Mesenchymal stem cell (in vitro differentiated cells and primary cell): ENCODE measurements at regions not wholly inside any gene's neighbourhood (a gene's known extent, or its start where the extent isn't known, plus 50 kb on each side); places are given as distances from the start of the nearest gene placed in this dataset.
A peak's percentile ranks its signal among the peaks of the same experiment; 100 is the strongest.

Experiments used
- DNase-seq: peaks from one replicate; pipeline ENCODE4 v3.0.0-alpha.2; 2013
- H2AFZ ChIP-seq: one replicate; pipeline ENCODE4 v1.6.1; 2013; ENCODE audit warnings: low read depth, mild to moderate bottlenecking, control low read depth, inconsistent platforms, low read length, moderate library complexity
- H2AK5ac ChIP-seq: 2 replicates; pipeline ENCODE4 v1.6.1; 2013; ENCODE audit warnings: low read length, moderate library complexity, mild to moderate bottlenecking, inconsistent platforms; ENCODE audit not compliant: severe bottlenecking
- H2BK120ac ChIP-seq: one replicate; pipeline ENCODE4 v1.6.1; 2013; ENCODE audit warnings: low read depth, mild to moderate bottlenecking, inconsistent platforms, low read length, moderate library complexity
- H2BK12ac ChIP-seq, 2 experiments: one replicate each; pipeline ENCODE4 v1.6.1; 2013; ENCODE audit warnings: inconsistent platforms in 2 of 2, low read length in 2 of 2, mild to moderate bottlenecking in 2 of 2, moderate library complexity in 2 of 2, control low read depth in 1 of 2
- H2BK15ac ChIP-seq: one replicate; pipeline ENCODE4 v1.6.1; 2013; ENCODE audit warnings: mild to moderate bottlenecking, low read depth, inconsistent platforms; ENCODE audit not compliant: poor library complexity, severe bottlenecking
- H2BK5ac ChIP-seq: 2 replicates; pipeline ENCODE4 v1.6.1; 2013; ENCODE audit warnings: low read depth, mild to moderate bottlenecking, low read length, control low read depth, inconsistent platforms; ENCODE audit not compliant: poor library complexity, severe bottlenecking
- H3K14ac ChIP-seq, 2 experiments: one replicate each; pipeline ENCODE4 v1.6.1; 2013; ENCODE audit warnings: inconsistent platforms in 2 of 2, low read length in 2 of 2, control low read depth in 1 of 2, mild to moderate bottlenecking in 1 of 2, moderate library complexity in 1 of 2
- H3K18ac ChIP-seq, 2 experiments: one replicate each; pipeline ENCODE4 v1.6.1; 2013; ENCODE audit warnings: inconsistent platforms in 2 of 2, low read length in 2 of 2, control low read depth in 1 of 2, low read depth in 1 of 2, mild to moderate bottlenecking in 1 of 2
- H3K23ac ChIP-seq, 2 experiments: one replicate each; pipeline ENCODE4 v1.6.1; 2013; ENCODE audit warnings: inconsistent platforms in 2 of 2, low read length in 2 of 2, mild to moderate bottlenecking in 2 of 2, moderate library complexity in 2 of 2, control low read depth in 1 of 2
- H3K27ac ChIP-seq: 2 replicates; pipeline ENCODE4 v1.5.1; 2013; ENCODE audit warnings: mild to moderate bottlenecking, moderate library complexity, low read length, control low read depth, inconsistent platforms; ENCODE audit not compliant: poor library complexity, severe bottlenecking
- H3K27me3 ChIP-seq, 2 experiments: 2 replicates each; pipeline versions ENCODE4 v1.6.1 to v1.7.0; 2013; ENCODE audit warnings: low read length in 2 of 2, mild to moderate bottlenecking in 2 of 2, moderate library complexity in 2 of 2, control low read depth in 1 of 2, inconsistent platforms in 1 of 2; ENCODE audit not compliant: control insufficient read depth in 1 of 2, insufficient read depth in 1 of 2
- H3K36me3 ChIP-seq, 2 experiments: 2 replicates each; pipeline versions ENCODE4 v1.6.1 to v1.7.0; 2013; ENCODE audit warnings: low read length in 2 of 2, control low read depth in 1 of 2, inconsistent platforms in 1 of 2, low read depth in 1 of 2, mild to moderate bottlenecking in 1 of 2; ENCODE audit not compliant: insufficient read depth in 2 of 2, control insufficient read depth in 1 of 2
- H3K4ac ChIP-seq, 2 experiments: one replicate each; pipeline ENCODE4 v1.6.1; 2013; ENCODE audit warnings: inconsistent platforms in 2 of 2, low read length in 2 of 2, mild to moderate bottlenecking in 2 of 2, moderate library complexity in 2 of 2, control low read depth in 1 of 2, low read depth in 1 of 2
- H3K4me1 ChIP-seq: 2 replicates; pipeline ENCODE4 v1.6.1; 2013; ENCODE audit warnings: low read depth, low read length, control low read depth; ENCODE audit not compliant: control insufficient read depth, insufficient read depth
- H3K4me2 ChIP-seq: 2 replicates; pipeline ENCODE4 v1.6.1; 2013; ENCODE audit warnings: low read length, mild to moderate bottlenecking, inconsistent platforms; ENCODE audit not compliant: poor library complexity, severe bottlenecking
- H3K4me3 ChIP-seq, 2 experiments: 2 replicates each; pipeline versions ENCODE4 v1.5.1 to v1.7.0; 2013; ENCODE audit warnings: low read length in 2 of 2, mild to moderate bottlenecking in 2 of 2, control low read depth in 1 of 2, low read depth in 1 of 2; ENCODE audit not compliant: insufficient read depth in 1 of 2
- H3K79me1 ChIP-seq: replicated peaks from 2 replicates; pipeline ENCODE4 v1.6.1; 2013; ENCODE audit warnings: mild to moderate bottlenecking, control low read depth, low read length, inconsistent platforms; ENCODE audit not compliant: poor library complexity, severe bottlenecking
- H3K9ac ChIP-seq: 2 replicates; pipeline ENCODE4 v1.7.0; 2013; ENCODE audit warnings: mild to moderate bottlenecking, low read length, moderate library complexity
- H3K9me3 ChIP-seq: 2 replicates; pipeline ENCODE4 v1.7.0; 2013; ENCODE audit warnings: mild to moderate bottlenecking, low read length; ENCODE audit not compliant: control insufficient read depth
- H4K8ac ChIP-seq: one replicate; pipeline ENCODE4 v1.6.1; 2013; ENCODE audit warnings: inconsistent platforms, mild to moderate bottlenecking, low read length, moderate library complexity
- H4K91ac ChIP-seq: one replicate; pipeline ENCODE4 v1.6.1; 2013; ENCODE audit warnings: mild to moderate bottlenecking, low read length, inconsistent platforms
- WGBS: methylation state at CpG from one replicate; pipeline ENCODE4 v1.1.7; 2013; ENCODE audit warnings: mixed read lengths; 5-methylcytosine and 5-hydroxymethylcytosine counted together

DNA sequence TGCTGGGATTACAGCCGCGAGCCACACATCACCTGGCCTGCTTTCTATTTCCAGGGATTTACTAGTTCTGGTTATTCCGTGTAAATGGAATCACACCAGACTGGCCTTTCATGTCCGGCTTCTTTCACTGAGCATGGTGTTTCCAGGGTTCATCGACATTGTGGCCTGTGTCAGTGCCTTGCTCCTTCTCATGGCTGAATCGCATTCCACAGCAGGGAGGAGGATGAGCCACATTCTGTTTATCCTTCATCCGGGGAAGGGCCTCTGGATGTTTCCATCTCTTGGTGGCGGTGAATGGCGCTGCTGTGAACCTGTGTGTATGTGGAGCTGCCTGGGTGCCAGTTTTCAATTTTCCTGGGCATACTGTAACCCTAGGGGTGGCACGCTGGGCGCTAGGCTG is 58.7 kb upstream of the RNU6ATAC start:
- H3K23ac ChIP-seq, result no peak overlapping the region
- peak overlapping the region; percentile 61 for H4K8ac ChIP-seq
- H2BK120ac ChIP-seq, result no peak overlapping the region
- WGBS, result 79% methylated on average over 11 of the region's 11 CpGs
- H3K4me3 ChIP-seq, result no peak overlapping the region
- peak overlapping the region; percentile 1 to 63 for H3K18ac ChIP-seq
- no peaks in the 10 kb centered on the region for H3K36me3 ChIP-seq
- peak overlapping the region; percentile 72 to 73 for H2BK12ac ChIP-seq
- peaks cover 29 to 66% of the 10 kb centered on the region in 2 experiments for H3K27me3 ChIP-seq
- no peak overlapping the region for H2BK5ac ChIP-seq
- no peak overlapping the region for H3K27ac ChIP-seq
- no peak overlapping the region for H2AK5ac ChIP-seq
- H2AFZ ChIP-seq, result no peak overlapping the region
- no peak overlapping the region for H3K4me2 ChIP-seq
- no peaks in the 10 kb centered on the region for H3K79me1 ChIP-seq
- peak overlapping the region; percentile 52 for H2BK15ac ChIP-seq
- H3K9me3 ChIP-seq, result no peaks in the 10 kb centered on the region
- H3K4ac ChIP-seq, result peak overlapping the region; percentile 3 to 15
- peak overlapping the region in 1 of 2 experiments; percentile 63 for H3K14ac ChIP-seq
- H3K4me1 ChIP-seq, result peaks cover 11% of the 10 kb centered on the region
- peak overlapping the region; percentile 43 for H4K91ac ChIP-seq
- DNase-seq, result peak; percentile 46
- H3K9ac ChIP-seq, result no peak overlapping the region

DNA sequence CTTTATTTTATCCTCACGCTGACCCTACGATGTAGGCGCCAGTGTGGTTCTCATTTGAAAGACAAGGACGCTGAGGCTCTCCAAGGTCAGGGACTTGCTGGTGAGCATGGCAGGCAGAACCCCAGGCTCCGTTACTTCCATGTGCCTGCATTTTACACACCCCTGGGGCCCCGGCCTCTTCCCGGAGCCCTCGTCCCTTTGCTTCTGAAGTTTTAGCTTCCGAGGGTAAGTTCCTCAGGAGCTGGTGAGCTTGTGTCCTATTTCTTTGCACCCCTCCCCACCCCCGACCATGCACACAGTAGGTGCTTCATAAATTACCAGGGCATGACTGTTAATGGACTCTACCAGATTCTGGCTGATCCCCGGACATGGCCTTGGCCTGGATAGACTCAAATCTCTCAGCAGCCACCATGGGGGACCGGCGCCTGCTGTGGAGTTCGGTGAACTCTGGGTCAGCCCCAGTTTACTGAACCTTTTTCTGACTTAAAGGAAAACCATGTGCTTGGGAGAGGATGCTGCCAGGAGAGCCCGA is 59.3 kb upstream of the RNU6ATAC start:
- peak overlapping the region; percentile 66 for H2BK120ac ChIP-seq
- H3K36me3 ChIP-seq, result no peaks in the 10 kb centered on the region
- H3K18ac ChIP-seq, result peak overlapping the region; percentile 42 to 63
- peak overlapping the region; percentile 15 to 66 for H3K4ac ChIP-seq
- H3K4me1 ChIP-seq, result peaks cover 11% of the 10 kb centered on the region
- H2BK5ac ChIP-seq, result no peak overlapping the region
- no peak overlapping the region for H2BK15ac ChIP-seq
- DNase-seq, result no peak
- H3K9me3 ChIP-seq, result no peaks in the 10 kb centered on the region
- no peak overlapping the region for H3K4me2 ChIP-seq
- no peak overlapping the region for H4K8ac ChIP-seq
- no peak overlapping the region for H3K23ac ChIP-seq
- no peak overlapping the region for H3K14ac ChIP-seq
- H4K91ac ChIP-seq, result peak overlapping the region; percentile 52
- no peak overlapping the region for H3K9ac ChIP-seq
- WGBS, result 81% methylated on average over 14 of the region's 15 CpGs
- H3K27me3 ChIP-seq, result peaks cover 34 to 72% of the 10 kb centered on the region in 2 experiments
- H3K4me3 ChIP-seq, result no peak overlapping the region
- H2BK12ac ChIP-seq, result peak overlapping the region in 1 of 2 experiments; percentile 66
- no peak overlapping the region for H2AK5ac ChIP-seq
- no peaks in the 10 kb centered on the region for H3K79me1 ChIP-seq
- H2AFZ ChIP-seq, result no peak overlapping the region
- no peak overlapping the region for H3K27ac ChIP-seq

DNA sequence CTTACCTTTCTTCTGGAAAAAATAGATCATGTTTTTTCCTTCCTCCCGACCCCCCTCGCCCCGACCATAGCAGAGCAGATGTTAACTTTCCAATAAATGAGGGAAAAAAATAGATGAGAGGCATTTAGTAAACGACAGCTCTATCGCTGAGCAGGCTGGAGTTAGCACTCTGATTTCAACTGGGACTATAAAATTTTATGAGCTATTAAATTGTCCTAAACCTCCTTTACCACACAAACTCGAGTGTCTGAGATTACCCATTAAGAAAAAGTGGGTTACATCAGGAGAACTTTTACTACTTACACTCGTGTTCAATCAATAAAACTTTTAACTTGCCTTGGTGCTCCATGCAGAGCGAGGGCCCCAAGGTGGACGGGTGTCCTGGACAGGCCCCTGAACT is 59.8 kb upstream of the RNU6ATAC start:
- no peak overlapping the region for H3K14ac ChIP-seq
- H3K36me3 ChIP-seq, result no peaks in the 10 kb centered on the region
- H3K9me3 ChIP-seq, result no peaks in the 10 kb centered on the region
- H4K8ac ChIP-seq, result no peak overlapping the region
- DNase-seq, result no peak
- no peak overlapping the region for H3K9ac ChIP-seq
- peak overlapping the region in 1 of 2 experiments; percentile 90 for H3K4ac ChIP-seq
- no peak overlapping the region for H2AFZ ChIP-seq
- WGBS, result 61% methylated on average over 6 of the region's 9 CpGs
- H4K91ac ChIP-seq, result peak overlapping the region; percentile 53
- no peak overlapping the region for H3K4me3 ChIP-seq
- no peak overlapping the region for H3K27ac ChIP-seq
- H3K4me1 ChIP-seq, result peaks cover 11% of the 10 kb centered on the region
- no peak overlapping the region for H2BK5ac ChIP-seq
- no peak overlapping the region for H3K23ac ChIP-seq
- H3K79me1 ChIP-seq, result no peaks in the 10 kb centered on the region
- no peak overlapping the region for H3K4me2 ChIP-seq
- H2BK120ac ChIP-seq, result no peak overlapping the region
- peaks cover 39 to 74% of the 10 kb centered on the region in 2 experiments for H3K27me3 ChIP-seq
- H2BK15ac ChIP-seq, result no peak overlapping the region
- no peak overlapping the region for H2AK5ac ChIP-seq
- peak overlapping the region in 1 of 2 experiments; percentile 89 for H3K18ac ChIP-seq
- peak overlapping the region in 1 of 2 experiments; percentile 96 for H2BK12ac ChIP-seq

DNA sequence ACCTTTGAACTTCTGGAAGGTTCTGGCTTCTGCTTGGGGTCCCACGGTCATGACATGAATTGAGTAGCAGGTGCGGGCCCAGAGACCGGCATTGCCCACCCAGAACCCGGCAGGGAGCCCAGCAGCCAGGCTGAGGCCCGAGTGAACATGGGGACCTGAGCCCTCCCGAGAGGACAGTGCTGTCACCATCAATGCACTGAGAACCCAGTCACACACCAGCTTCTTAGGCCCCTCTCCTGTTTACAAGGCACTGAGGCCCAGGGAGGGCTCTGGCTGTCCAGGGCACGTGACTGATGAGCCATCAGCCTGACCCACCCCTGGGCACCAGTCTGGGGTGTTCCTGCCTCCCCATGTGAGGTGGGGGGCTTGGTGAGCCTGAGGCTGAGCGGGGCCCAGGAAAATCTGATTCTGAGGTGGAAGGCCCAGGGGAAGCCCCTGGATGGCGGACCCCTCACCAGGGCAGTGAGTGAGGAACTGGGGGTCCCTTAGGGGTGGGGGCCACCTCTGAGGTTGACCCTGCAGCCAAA is 60.3 kb upstream of the RNU6ATAC start:
- no peak overlapping the region for H3K4me3 ChIP-seq
- no peak overlapping the region for H2BK15ac ChIP-seq
- peaks cover 39 to 74% of the 10 kb centered on the region in 2 experiments for H3K27me3 ChIP-seq
- DNase-seq, result no peak
- H3K18ac ChIP-seq, result peak overlapping the region in 1 of 2 experiments; percentile 89
- no peaks in the 10 kb centered on the region for H3K36me3 ChIP-seq
- no peaks in the 10 kb centered on the region for H3K79me1 ChIP-seq
- H2BK12ac ChIP-seq, result peak overlapping the region; percentile 1 to 96
- H3K27ac ChIP-seq, result no peak overlapping the region
- no peak overlapping the region for H2BK120ac ChIP-seq
- H2BK5ac ChIP-seq, result no peak overlapping the region
- no peak overlapping the region for H2AK5ac ChIP-seq
- H4K8ac ChIP-seq, result no peak overlapping the region
- peak overlapping the region; percentile 53 for H4K91ac ChIP-seq
- H3K14ac ChIP-seq, result peak overlapping the region in 1 of 2 experiments; percentile 90
- no peak overlapping the region for H3K9ac ChIP-seq
- no peak overlapping the region for H2AFZ ChIP-seq
- no peak overlapping the region for H3K4me2 ChIP-seq
- peaks cover 11% of the 10 kb centered on the region for H3K4me1 ChIP-seq
- H3K23ac ChIP-seq, result peak overlapping the region in 1 of 2 experiments; percentile 65
- H3K4ac ChIP-seq, result peak overlapping the region in 1 of 2 experiments; percentile 90
- WGBS, result 81% methylated on average over 9 of the region's 9 CpGs
- no peaks in the 10 kb centered on the region for H3K9me3 ChIP-seq
